Astrocyte (in vitro differentiated cells and primary cell): ENCODE measurements at regions not wholly inside any gene's neighbourhood (a gene's known extent, or its start where the extent isn't known, plus 50 kb on each side); places are given as distances from the start of the nearest gene placed in this dataset.

Source experiments
- DNase-seq: peaks from one replicate; pipeline ENCODE4 v3.0.0-alpha.2; 2010; ENCODE audit warnings: low read depth
- FAIRE-seq: peaks from 2 replicates; lab custom pipeline; 2011; peaks lifted over from hg19 to GRCh38; lab: Jason Lieb, UNC
- H2AFZ ChIP-seq: 2 replicates; pipeline ENCODE4 v1.6.0; 2012; ENCODE audit warnings: low read depth, low read length, inconsistent platforms
- H3K27ac ChIP-seq: 2 replicates; pipeline ENCODE4 v1.5.1; 2011; ENCODE audit warnings: low read depth, low read length, inconsistent platforms
- H3K27me3 ChIP-seq: 2 replicates; pipeline ENCODE4 v1.6.0; 2011; ENCODE audit warnings: low read length, inconsistent platforms; ENCODE audit not compliant: insufficient read depth
- H3K36me3 ChIP-seq: 2 replicates; pipeline ENCODE4 v1.5.1; 2011; ENCODE audit warnings: low read length, inconsistent platforms; ENCODE audit not compliant: insufficient read depth
- H3K4me1 ChIP-seq: 2 replicates; pipeline ENCODE4 v1.5.1; 2011; ENCODE audit warnings: low read length, inconsistent platforms; ENCODE audit not compliant: insufficient read depth
- H3K4me2 ChIP-seq: 2 replicates; pipeline ENCODE4 v1.6.0; 2012; ENCODE audit warnings: low read length, inconsistent platforms
- H3K4me3 ChIP-seq: 2 replicates; pipeline ENCODE4 v1.5.1; 2011; ENCODE audit warnings: low read depth, mild to moderate bottlenecking, low read length, inconsistent platforms; ENCODE audit not compliant: insufficient read depth
- H3K79me2 ChIP-seq: 2 replicates; pipeline ENCODE4 v1.6.0; 2012; ENCODE audit warnings: mild to moderate bottlenecking, low read length, inconsistent platforms; ENCODE audit not compliant: insufficient read depth
- H3K9ac ChIP-seq: 2 replicates; pipeline ENCODE4 v1.6.0; 2012; ENCODE audit warnings: mild to moderate bottlenecking, low read length, inconsistent platforms
- H3K9me3 ChIP-seq: 2 replicates; pipeline ENCODE4 v1.5.1; 2012; ENCODE audit warnings: low read depth, mild to moderate bottlenecking, low read length, inconsistent platforms; ENCODE audit not compliant: insufficient read depth
- H4K20me1 ChIP-seq: 2 replicates; pipeline ENCODE4 v1.6.0; 2012; ENCODE audit warnings: low read length, inconsistent platforms; ENCODE audit not compliant: insufficient read depth
- H3K27ac Mint-ChIP-seq: one replicate; pipeline ENCODE4 v1.8.0; 2021; ENCODE audit warnings: mild to moderate bottlenecking, mixed read lengths; ENCODE audit not compliant: unreplicated experiment
- H3K27me3 Mint-ChIP-seq: one replicate; pipeline ENCODE4 v1.8.0; 2021; ENCODE audit warnings: low read depth, mixed read lengths; ENCODE audit not compliant: unreplicated experiment
- H3K36me3 Mint-ChIP-seq: one replicate; pipeline ENCODE4 v1.8.0; 2021; ENCODE audit warnings: low read depth, mixed read lengths; ENCODE audit not compliant: unreplicated experiment
- H3K4me1 Mint-ChIP-seq: one replicate; pipeline ENCODE4 v1.8.0; 2021; ENCODE audit warnings: low read depth, mixed read lengths; ENCODE audit not compliant: unreplicated experiment
- H3K4me3 Mint-ChIP-seq: one replicate; pipeline ENCODE4 v1.8.0; 2021; ENCODE audit warnings: mild to moderate bottlenecking, moderate library complexity, mixed read lengths; ENCODE audit not compliant: unreplicated experiment
- H3K9me3 Mint-ChIP-seq: one replicate; pipeline ENCODE4 v1.8.0; 2021; ENCODE audit warnings: mild to moderate bottlenecking, mixed read lengths; ENCODE audit not compliant: unreplicated experiment
- EZH2 ChIP-seq: IDR thresholded peaks from 2 replicates; pipeline ENCODE4 v1.6.1; 2012; ENCODE audit warnings: mild to moderate bottlenecking, low read length, inconsistent platforms; ENCODE audit not compliant: insufficient read depth
- TF ChIP-seq, protein P1 (sequence below): IDR thresholded peaks from 2 replicates; pipeline ENCODE4 v1.5.1; 2011; ENCODE audit warnings: low read depth, mild to moderate bottlenecking, inconsistent platforms, low read length, moderate library complexity; ENCODE audit not compliant: insufficient read depth

GRCh38 chr4:159023741-159024140 lies 79.1 kb upstream of the RAPGEF2 start:
- H4K20me1 ChIP-seq: no peaks in the 10 kb centered on the region
- H3K27ac Mint-ChIP-seq: no peak overlapping the region
- no peaks in the 10 kb centered on the region for H3K9me3 Mint-ChIP-seq
- peaks cover 5% of the 10 kb centered on the region for H3K4me1 Mint-ChIP-seq
- no peak overlapping the region for H3K9ac ChIP-seq
- TF ChIP-seq, protein P1, sequence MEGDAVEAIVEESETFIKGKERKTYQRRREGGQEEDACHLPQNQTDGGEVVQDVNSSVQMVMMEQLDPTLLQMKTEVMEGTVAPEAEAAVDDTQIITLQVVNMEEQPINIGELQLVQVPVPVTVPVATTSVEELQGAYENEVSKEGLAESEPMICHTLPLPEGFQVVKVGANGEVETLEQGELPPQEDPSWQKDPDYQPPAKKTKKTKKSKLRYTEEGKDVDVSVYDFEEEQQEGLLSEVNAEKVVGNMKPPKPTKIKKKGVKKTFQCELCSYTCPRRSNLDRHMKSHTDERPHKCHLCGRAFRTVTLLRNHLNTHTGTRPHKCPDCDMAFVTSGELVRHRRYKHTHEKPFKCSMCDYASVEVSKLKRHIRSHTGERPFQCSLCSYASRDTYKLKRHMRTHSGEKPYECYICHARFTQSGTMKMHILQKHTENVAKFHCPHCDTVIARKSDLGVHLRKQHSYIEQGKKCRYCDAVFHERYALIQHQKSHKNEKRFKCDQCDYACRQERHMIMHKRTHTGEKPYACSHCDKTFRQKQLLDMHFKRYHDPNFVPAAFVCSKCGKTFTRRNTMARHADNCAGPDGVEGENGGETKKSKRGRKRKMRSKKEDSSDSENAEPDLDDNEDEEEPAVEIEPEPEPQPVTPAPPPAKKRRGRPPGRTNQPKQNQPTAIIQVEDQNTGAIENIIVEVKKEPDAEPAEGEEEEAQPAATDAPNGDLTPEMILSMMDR: no peak
- no peak for TF ChIP-seq EZH2
- no peak overlapping the region for H3K4me3 ChIP-seq
- H3K27me3 Mint-ChIP-seq: no peaks in the 10 kb centered on the region
- H3K27ac ChIP-seq: no peak overlapping the region
- no peaks in the 10 kb centered on the region for H3K4me1 ChIP-seq
- no peaks in the 10 kb centered on the region for H3K36me3 ChIP-seq
- H2AFZ ChIP-seq: no peak overlapping the region
- FAIRE-seq (no peak), DNase-seq (no peak)
- no peak overlapping the region for H3K4me3 Mint-ChIP-seq
- H3K36me3 Mint-ChIP-seq: no peaks in the 10 kb centered on the region
- no peak overlapping the region for H3K4me2 ChIP-seq
- no peaks in the 10 kb centered on the region for H3K27me3 ChIP-seq
- no peaks in the 10 kb centered on the region for H3K9me3 ChIP-seq
- H3K79me2 ChIP-seq: no peaks in the 10 kb centered on the region

DNA sequence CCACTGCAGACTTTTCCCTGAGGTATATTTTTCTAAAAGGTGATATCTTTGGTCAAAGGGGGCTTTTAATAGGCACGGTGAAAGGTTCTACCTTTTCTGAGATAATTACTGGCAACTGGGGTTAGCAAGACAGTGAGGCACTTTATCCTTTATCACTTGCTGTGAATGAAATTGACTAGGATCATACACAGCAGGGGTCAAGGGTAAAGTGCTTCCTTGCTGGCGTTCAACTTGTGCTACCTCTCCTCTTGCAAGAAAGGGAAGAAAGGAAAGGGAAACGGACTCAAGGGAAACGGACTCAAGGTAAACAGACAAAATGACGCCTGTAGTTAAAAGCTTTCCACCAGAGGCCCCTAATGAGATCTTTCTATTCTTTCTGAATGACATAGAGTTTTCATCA lies 78.6 kb upstream of the RAPGEF2 start:
- no peak overlapping the region for H3K27ac ChIP-seq
- H3K27ac Mint-ChIP-seq: no peak overlapping the region
- H4K20me1 ChIP-seq: no peaks in the 10 kb centered on the region
- H3K36me3 Mint-ChIP-seq: no peaks in the 10 kb centered on the region
- H3K4me1 ChIP-seq: no peaks in the 10 kb centered on the region
- no peaks in the 10 kb centered on the region for H3K27me3 ChIP-seq
- no peak overlapping the region for H3K4me3 ChIP-seq
- H3K4me1 Mint-ChIP-seq: peaks cover 5% of the 10 kb centered on the region
- no peak for TF ChIP-seq EZH2
- TF ChIP-seq, protein P1: no peak
- peak overlapping the region; percentile 7 for H2AFZ ChIP-seq
- H3K4me3 Mint-ChIP-seq: no peak overlapping the region
- no peaks in the 10 kb centered on the region for H3K9me3 ChIP-seq
- FAIRE-seq: no peak
- H3K27me3 Mint-ChIP-seq: no peaks in the 10 kb centered on the region
- no peaks in the 10 kb centered on the region for H3K36me3 ChIP-seq
- no peaks in the 10 kb centered on the region for H3K9me3 Mint-ChIP-seq
- H3K79me2 ChIP-seq: no peaks in the 10 kb centered on the region
- no peak for DNase-seq
- H3K4me2 ChIP-seq: no peak overlapping the region
- no peak overlapping the region for H3K9ac ChIP-seq

DNA sequence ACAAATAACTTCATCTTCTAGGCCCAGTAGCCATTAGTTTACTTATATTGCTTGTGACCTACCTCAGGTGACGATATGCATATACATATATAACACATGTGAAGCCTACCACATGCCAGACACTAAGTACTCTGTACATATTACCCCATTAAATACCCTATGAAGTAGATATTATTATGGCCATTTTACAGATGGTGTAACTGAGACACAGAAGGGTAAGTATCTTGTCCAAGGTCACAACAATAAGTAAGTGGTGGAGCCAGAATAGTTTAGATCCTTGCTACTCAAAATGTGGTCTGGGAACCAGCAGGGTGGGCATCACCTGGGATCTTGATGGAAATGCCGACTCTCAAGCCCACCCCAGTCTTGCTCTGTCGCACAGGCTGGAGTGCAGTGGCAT lies 78.1 kb upstream of the RAPGEF2 start:
- no peaks in the 10 kb centered on the region for H3K27me3 ChIP-seq

More for the DNA sequence above, 78.1 kb upstream of the RAPGEF2 start:
- FAIRE-seq (no peak), DNase-seq (no peak)
- Histone ChIP-seq H4K20me1 (no peaks in the 10 kb centered on the region), H3K36me3 (no peaks in the 10 kb centered on the region), H3K27ac (no peak overlapping the region), H3K9ac (no peak overlapping the region), H2AFZ (no peak overlapping the region), H3K79me2 (no peaks in the 10 kb centered on the region), H3K4me1 (no peaks in the 10 kb centered on the region), H3K4me3 (no peak overlapping the region), H3K9me3 (no peaks in the 10 kb centered on the region), H3K4me2 (no peak overlapping the region)
- Mint-ChIP-seq H3K4me3 (no peak overlapping the region), H3K4me1 (peaks cover 5% of the 10 kb centered on the region), H3K9me3 (no peaks in the 10 kb centered on the region), H3K27me3 (no peaks in the 10 kb centered on the region), H3K36me3 (no peaks in the 10 kb centered on the region), H3K27ac (no peak overlapping the region)
- TF ChIP-seq, protein P1: no peak
- TF ChIP-seq EZH2: no peak
